Heart right ventricle (tissue), 16 donors: ENCODE measurements at regions not wholly inside any gene's neighbourhood (a gene's known extent, or its start where the extent isn't known, plus 50 kb on each side); places are given as distances from the start of the nearest gene placed in this dataset.
A peak's percentile ranks its signal among the peaks of the same experiment; 100 is the strongest.

Experiments
- ATAC-seq, 8 donors: fragments of 200-7000 bp; cut with Tn5 transposase; one replicate each; pipeline ENCODE4 v1.9.1; 2020; ENCODE audit warnings: mild to moderate bottlenecking in 8 of 8, moderate library complexity in 8 of 8, moderate number of reproducible peaks in 1 of 8
- DNase-seq, 2 donors: peaks; one replicate each; pipeline ENCODE4 v3.0.0-alpha.2; 2020
- H3K27ac ChIP-seq, 10 donors: fragments of 200-600 bp; sonication (generic) in 2 of 10; one replicate each; pipeline versions ENCODE4 v1.5.0 to v1.8.0; 2020 to 2022; ENCODE audit warnings: mild to moderate bottlenecking in 3 of 10
- H3K27me3 ChIP-seq, 7 donors: fragments of 200-600 bp; one replicate each; pipeline ENCODE4 v1.8.0; 2021 to 2022; ENCODE audit warnings: mild to moderate bottlenecking in 2 of 7
- H3K36me3 ChIP-seq, 9 donors: fragments of 200-600 bp; sonication (generic) in 1 of 9; one replicate each; pipeline versions ENCODE4 v1.5.0 to v1.8.0; 2020 to 2022; ENCODE audit warnings: mild to moderate bottlenecking in 2 of 9
- H3K4me1 ChIP-seq, 9 donors: fragments of 200-600 bp; sonication (generic) in 1 of 9; one replicate each; pipeline versions ENCODE4 v1.5.0 to v1.8.0; 2020 to 2022; ENCODE audit warnings: mild to moderate bottlenecking in 4 of 9
- H3K4me3 ChIP-seq, 10 donors: fragments of 200-600 bp; sonication (generic) in 2 of 10; one replicate each; pipeline versions ENCODE4 v1.5.0 to v1.8.0; 2020 to 2022; ENCODE audit warnings: mild to moderate bottlenecking in 7 of 10, moderate library complexity in 2 of 10
- H3K9me3 ChIP-seq, 11 donors: fragments of 200-600 bp in 10 of 11; sonication (generic) in 2 of 11; one replicate each; pipeline versions ENCODE4 v1.5.0 to v1.8.0; 2013 to 2022; ENCODE audit warnings: mild to moderate bottlenecking in 2 of 11, control low read depth in 1 of 11, moderate library complexity in 1 of 11
- CTCF ChIP-seq, 9 donors: fragments of 200-600 bp; sonication (generic) in 2 of 9; IDR thresholded peaks; one replicate each; pipeline versions ENCODE4 v1.5.0 to v1.8.0; 2021 to 2022; ENCODE audit warnings: antibody characterized with exemption in 9 of 9, mild to moderate bottlenecking in 5 of 9, moderate library complexity in 1 of 9
- WGBS, 2 donors: extraction: QIAGEN DNeasy Blood & Tissue Kit; methylation state at CpG; one replicate each; pipeline ENCODE4 v1.1.7; 2013; ENCODE audit warnings: inconsistent platforms in 1 of 2; 5-methylcytosine and 5-hydroxymethylcytosine counted together
- intact Hi-C, 10 donors: fragments of 100-400 bp; cut with DNase I; formaldehyde crosslinking; loops; one replicate each; pipeline versions ENCODE4 v1.11.1 to v1.14.2; 2022
- donor health status: Arrhythmogenic right ventricular cardiomyopathy.
- donor health status: ischemic (EF 13 %, LVEDD 7.1; RV severe dilation, severe dysfunction).
- donor health status: healthy with polysubstance abuse.
- donor health status: DM: no; HTN: yes; CAD: no.
- donor health status: DM: no; HTN: no; CAD: no.
- donor health status: ischemic (EF 25% LVEDD 6.9; RV normal size, moderate dysfunction).
- donor health status: ischemic (EF 25% LVEDD 5.7; RV mildly dilated, moderate dysfunction).
- donor health status: healthy.
- donor health status: DM: yes; HTN: yes; CAD: no.
- donor health status: Ischemic cardiomyopathy.
- donor health status: ischemic (EF 35%, LVEDD 5.7; RV mildly dilated, moderate dysfunction).
- donor health status: nonischemic (EF 11% LVEDD 7.7; RV severe dilation, severe dysfunction).
- donor health status: DM: yes; HTN: yes; CAD: no.
- donor health status: PGD.
- donor health status: ischemic (EF 29% LVEDD 5.4; RV normal size, mild dysfunction).
- donor health status: nonischemic (EF 23%, LVEDD 6.1; RV moderate dilation, normal function).

- no peak for ATAC-seq
- H3K4me3 ChIP-seq: no peak overlapping the region
- intact Hi-C loops: no loop called here
- H3K9me3 ChIP-seq: no peaks in the 10 kb centered on the region
- H3K27me3 ChIP-seq: no peaks in the 10 kb centered on the region
- peaks cover 0 to 59% (median 10%) of the 10 kb centered on the region in 9 donors for H3K36me3 ChIP-seq
- no peak for DNase-seq
- no peak for TF ChIP-seq CTCF (IDR thresholded peaks at IDR 0.05)
- peak overlapping the region in 6 of 10 donors; percentile 22 to 86 (median 68) for H3K27ac ChIP-seq
- peaks cover 6 to 93% (median 74%) of the 10 kb centered on the region in 9 donors for H3K4me1 ChIP-seq
- 78 to 89% methylated on average over 2 of the region's 2 CpGs for WGBS, 2 donors
Observed at GRCh38 chr3:141434255-141434654, 52.6 kb upstream of the RASA2 start.

GRCh38 chr3:141436180-141436579 is 50.6 kb upstream of the RASA2 start:
- DNase-seq: no peak

More at GRCh38 chr3:141436180-141436579, 50.6 kb upstream of the RASA2 start:
- Histone ChIP-seq H3K4me1 (peaks cover 12 to 93% (median 73%) of the 10 kb centered on the region in 9 donors), H3K36me3 (peaks cover 0 to 50% (median 6%) of the 10 kb centered on the region in 9 donors), H3K27me3 (no peaks in the 10 kb centered on the region), H3K4me3 (no peak overlapping the region), H3K9me3 (no peaks in the 10 kb centered on the region), H3K27ac (peak overlapping the region in 8 of 10 donors; percentile 8 to 71 (median 28))
- no peak for TF ChIP-seq CTCF (IDR thresholded peaks at IDR 0.05)
- intact Hi-C loops: no loop called here
- 73 to 80% methylated on average over 3 of the region's 3 CpGs for WGBS, 2 donors
- peak in 5 of 8 donors; percentile 40 to 69 (median 52) for ATAC-seq
